ENCODE measurements at regions not wholly inside any gene's neighbourhood (a gene's known extent, or its start where the extent isn't known, plus 50 kb on each side); places are given as distances from the start of the nearest gene placed in this dataset.

DNA sequence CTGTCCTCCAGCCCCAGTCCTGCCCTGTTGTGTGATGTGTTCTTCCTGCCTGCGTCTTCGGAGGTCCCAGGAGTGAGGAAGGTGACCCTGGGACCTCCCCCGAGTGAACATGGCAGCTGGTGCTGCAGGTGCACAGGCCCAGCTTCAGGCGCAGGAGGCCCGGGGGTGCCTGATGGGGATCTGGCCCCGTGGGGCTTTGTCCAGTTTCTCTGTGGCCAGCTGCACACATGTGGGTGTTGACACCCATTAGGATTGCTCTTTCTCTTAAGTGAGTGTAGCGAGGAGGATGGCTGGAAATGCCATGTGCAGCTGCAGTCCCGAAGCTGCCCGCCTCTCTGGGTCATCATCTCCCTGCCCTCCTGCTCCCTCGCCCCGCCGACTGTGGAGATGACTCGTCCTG lies 1279.7 kb downstream of the BRD1 start:
- CTCF ChIA-PET = no interaction called here
- no peak overlapping the region for H3K4me3 ChIP-seq (ENCODE audit: low read depth, low read length)
- H3K36me3 ChIP-seq (ENCODE audit: control insufficient read depth in 2 of 2, insufficient read depth in 1 of 2, low read length in 2 of 2) = no peaks in the 10 kb centered on the region
- TF ChIP-seq MZF1 (tag by site-specific recombination; IDR thresholded peaks at IDR 0.05; ENCODE audit: borderline replicate concordance) (no peak), ZNF707 (tag by site-specific recombination; IDR thresholded peaks at IDR 0.05) (no peak), ZNF670 (tag by site-specific recombination; IDR thresholded peaks at IDR 0.05; ENCODE audit: low read depth) (no peak), ZNF366 (tag by site-specific recombination; conservative IDR thresholded peaks at IDR 0.05) (no peak), ZBTB1 (tag by site-specific recombination; IDR thresholded peaks at IDR 0.05) (no peak), ZNF501 (tag by site-specific recombination; IDR thresholded peaks at IDR 0.05) (no peak), ZNF521 (tag by site-specific recombination; IDR thresholded peaks at IDR 0.05) (no peak), ZNF140 (tag by site-specific recombination; IDR thresholded peaks at IDR 0.05) (no peak), ZNF571 (tag by site-specific recombination; IDR thresholded peaks at IDR 0.05) (no peak), ZNF433 (tag by site-specific recombination; IDR thresholded peaks at IDR 0.05; ENCODE audit: low read depth) (no peak), ZNF10 (tag by site-specific recombination; IDR thresholded peaks at IDR 0.05) (no peak), IKZF3 (tag by site-specific recombination; IDR thresholded peaks at IDR 0.05) (no peak)
- TF ChIP-seq, protein P1, sequence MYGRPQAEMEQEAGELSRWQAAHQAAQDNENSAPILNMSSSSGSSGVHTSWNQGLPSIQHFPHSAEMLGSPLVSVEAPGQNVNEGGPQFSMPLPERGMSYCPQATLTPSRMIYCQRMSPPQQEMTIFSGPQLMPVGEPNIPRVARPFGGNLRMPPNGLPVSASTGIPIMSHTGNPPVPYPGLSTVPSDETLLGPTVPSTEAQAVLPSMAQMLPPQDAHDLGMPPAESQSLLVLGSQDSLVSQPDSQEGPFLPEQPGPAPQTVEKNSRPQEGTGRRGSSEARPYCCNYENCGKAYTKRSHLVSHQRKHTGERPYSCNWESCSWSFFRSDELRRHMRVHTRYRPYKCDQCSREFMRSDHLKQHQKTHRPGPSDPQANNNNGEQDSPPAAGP (tag by site-specific recombination; IDR thresholded peaks at IDR 0.05) = no peak
- TF ChIP-seq, protein P2, sequence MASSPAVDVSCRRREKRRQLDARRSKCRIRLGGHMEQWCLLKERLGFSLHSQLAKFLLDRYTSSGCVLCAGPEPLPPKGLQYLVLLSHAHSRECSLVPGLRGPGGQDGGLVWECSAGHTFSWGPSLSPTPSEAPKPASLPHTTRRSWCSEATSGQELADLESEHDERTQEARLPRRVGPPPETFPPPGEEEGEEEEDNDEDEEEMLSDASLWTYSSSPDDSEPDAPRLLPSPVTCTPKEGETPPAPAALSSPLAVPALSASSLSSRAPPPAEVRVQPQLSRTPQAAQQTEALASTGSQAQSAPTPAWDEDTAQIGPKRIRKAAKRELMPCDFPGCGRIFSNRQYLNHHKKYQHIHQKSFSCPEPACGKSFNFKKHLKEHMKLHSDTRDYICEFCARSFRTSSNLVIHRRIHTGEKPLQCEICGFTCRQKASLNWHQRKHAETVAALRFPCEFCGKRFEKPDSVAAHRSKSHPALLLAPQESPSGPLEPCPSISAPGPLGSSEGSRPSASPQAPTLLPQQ (tag by site-specific recombination; IDR thresholded peaks at IDR 0.05) = no peak
- no peaks in the 10 kb centered on the region for H3K9me3 ChIP-seq (ENCODE audit: control insufficient read depth, insufficient read depth, low read depth, low read length)
- POLR2A ChIA-PET = no interaction called here
- H3K4me1 ChIP-seq (ENCODE audit: control insufficient read depth, insufficient read depth, low read length) = no peaks in the 10 kb centered on the region
- H3K27ac ChIP-seq (ENCODE audit: extremely low read depth, low read depth, low read length) = no peak overlapping the region

DNA sequence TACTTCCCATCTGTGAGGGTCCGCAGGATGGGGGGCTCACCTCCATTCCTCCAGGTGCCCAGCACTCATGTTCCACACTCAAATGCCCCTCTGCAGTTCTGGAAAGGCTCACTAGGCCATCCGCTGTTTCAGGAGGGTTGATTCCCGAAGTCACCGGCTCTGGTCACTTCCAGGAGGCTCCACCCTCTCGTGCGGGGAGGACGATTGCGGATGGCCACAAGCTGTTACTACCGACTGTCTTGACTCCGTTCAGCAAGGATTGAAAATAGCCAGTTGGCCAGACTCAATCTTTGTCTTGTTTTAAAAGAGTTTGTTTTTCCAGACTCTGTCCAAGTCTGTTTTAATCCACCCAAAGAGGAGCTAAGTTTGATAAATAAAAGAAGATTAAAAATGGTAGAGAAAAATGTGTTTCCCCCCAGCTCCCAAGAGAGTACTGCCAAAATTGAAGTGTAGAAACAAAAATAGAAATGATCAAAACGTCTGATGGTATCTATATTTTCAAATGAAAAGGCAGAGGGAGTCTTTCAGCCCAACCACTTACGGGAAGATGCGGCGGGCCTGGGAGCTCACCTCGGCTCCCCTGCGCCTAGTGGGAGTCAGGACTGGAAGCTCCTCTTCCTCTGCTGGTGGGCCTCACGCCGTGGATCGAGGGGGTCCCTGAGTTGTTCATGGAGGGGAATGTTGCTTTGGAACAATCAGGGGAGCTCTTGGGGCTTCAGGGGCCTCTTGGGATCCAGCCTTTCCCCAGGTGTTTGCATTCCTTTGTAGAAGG lies 1280.8 kb downstream of the BRD1 start:
- TF ChIP-seq ZNF155 (tag by site-specific recombination; IDR thresholded peaks at IDR 0.05) (no peak), ZNF426 (tag by site-specific recombination; IDR thresholded peaks at IDR 0.05) (no peak), REPIN1 (tag by site-specific recombination; IDR thresholded peaks at IDR 0.05; ENCODE audit: low read depth) (no peak)
- TF ChIP-seq, protein P3, sequence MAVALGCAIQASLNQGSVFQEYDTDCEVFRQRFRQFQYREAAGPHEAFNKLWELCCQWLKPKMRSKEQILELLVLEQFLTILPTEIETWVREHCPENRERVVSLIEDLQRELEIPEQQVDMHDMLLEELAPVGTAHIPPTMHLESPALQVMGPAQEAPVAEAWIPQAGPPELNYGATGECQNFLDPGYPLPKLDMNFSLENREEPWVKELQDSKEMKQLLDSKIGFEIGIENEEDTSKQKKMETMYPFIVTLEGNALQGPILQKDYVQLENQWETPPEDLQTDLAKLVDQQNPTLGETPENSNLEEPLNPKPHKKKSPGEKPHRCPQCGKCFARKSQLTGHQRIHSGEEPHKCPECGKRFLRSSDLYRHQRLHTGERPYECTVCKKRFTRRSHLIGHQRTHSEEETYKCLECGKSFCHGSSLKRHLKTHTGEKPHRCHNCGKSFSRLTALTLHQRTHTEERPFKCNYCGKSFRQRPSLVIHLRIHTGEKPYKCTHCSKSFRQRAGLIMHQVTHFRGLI (tag by site-specific recombination; IDR thresholded peaks at IDR 0.05) = peak; percentile 85
- TF ChIP-seq, protein P4, sequence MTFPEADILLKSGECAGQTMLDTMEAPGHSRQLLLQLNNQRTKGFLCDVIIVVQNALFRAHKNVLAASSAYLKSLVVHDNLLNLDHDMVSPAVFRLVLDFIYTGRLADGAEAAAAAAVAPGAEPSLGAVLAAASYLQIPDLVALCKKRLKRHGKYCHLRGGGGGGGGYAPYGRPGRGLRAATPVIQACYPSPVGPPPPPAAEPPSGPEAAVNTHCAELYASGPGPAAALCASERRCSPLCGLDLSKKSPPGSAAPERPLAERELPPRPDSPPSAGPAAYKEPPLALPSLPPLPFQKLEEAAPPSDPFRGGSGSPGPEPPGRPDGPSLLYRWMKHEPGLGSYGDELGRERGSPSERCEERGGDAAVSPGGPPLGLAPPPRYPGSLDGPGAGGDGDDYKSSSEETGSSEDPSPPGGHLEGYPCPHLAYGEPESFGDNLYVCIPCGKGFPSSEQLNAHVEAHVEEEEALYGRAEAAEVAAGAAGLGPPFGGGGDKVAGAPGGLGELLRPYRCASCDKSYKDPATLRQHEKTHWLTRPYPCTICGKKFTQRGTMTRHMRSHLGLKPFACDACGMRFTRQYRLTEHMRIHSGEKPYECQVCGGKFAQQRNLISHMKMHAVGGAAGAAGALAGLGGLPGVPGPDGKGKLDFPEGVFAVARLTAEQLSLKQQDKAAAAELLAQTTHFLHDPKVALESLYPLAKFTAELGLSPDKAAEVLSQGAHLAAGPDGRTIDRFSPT (tag by site-specific recombination; IDR thresholded peaks at IDR 0.05) = no peak
- TF ChIP-seq, protein P5, sequence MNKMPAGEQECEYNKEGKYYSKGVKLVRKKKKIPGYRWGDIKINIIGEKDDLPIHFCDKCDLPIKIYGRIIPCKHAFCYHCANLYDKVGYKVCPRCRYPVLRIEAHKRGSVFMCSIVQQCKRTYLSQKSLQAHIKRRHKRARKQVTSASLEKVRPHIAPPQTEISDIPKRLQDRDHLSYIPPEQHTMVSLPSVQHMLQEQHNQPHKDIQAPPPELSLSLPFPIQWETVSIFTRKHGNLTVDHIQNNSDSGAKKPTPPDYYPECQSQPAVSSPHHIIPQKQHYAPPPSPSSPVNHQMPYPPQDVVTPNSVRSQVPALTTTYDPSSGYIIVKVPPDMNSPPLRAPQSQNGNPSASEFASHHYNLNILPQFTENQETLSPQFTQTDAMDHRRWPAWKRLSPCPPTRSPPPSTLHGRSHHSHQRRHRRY (tag by site-specific recombination; IDR thresholded peaks at IDR 0.05) = no peak
- H3K4me3 ChIP-seq (ENCODE audit: low read depth, low read length) = no peak overlapping the region
- POLR2A ChIA-PET = no interaction called here
- no peaks in the 10 kb centered on the region for H3K9me3 ChIP-seq (ENCODE audit: control insufficient read depth, insufficient read depth, low read depth, low read length)
- no peak overlapping the region for H3K27ac ChIP-seq (ENCODE audit: extremely low read depth, low read depth, low read length)
- H3K4me1 ChIP-seq (ENCODE audit: control insufficient read depth, insufficient read depth, low read length) = no peaks in the 10 kb centered on the region
- CTCF ChIA-PET = interaction anchor here (0.6 kb wide), 2 partner anchors 100 to 914 kb away, joined by 3 read pairs; no protein-coding TSS in a partner anchor
- H3K36me3 ChIP-seq (ENCODE audit: control insufficient read depth in 2 of 2, insufficient read depth in 1 of 2, low read length in 2 of 2) = no peaks in the 10 kb centered on the region
